Coronary artery (tissue), 2 donors: ENCODE measurements at regions not wholly inside any gene's neighbourhood (a gene's known extent, or its start where the extent isn't known, plus 50 kb on each side); places are given as distances from the start of the nearest gene placed in this dataset.
"Not testable (repeated sequence)": the region's sequence is repeated elsewhere in the genome, so short reads cannot be mapped to it uniquely, and the experiment has no call there.

Experiments used
- DNase-seq: peaks from one replicate; pipeline ENCODE4 v3.0.0-alpha.2; 2017; ENCODE audit warnings: low spot score
- H3K27ac ChIP-seq, 2 donors: fragments of 200-600 bp; sonication (generic); one replicate each; pipeline ENCODE4 v1.5.1; 2016 to 2019
- H3K4me3 ChIP-seq: fragments of 200-600 bp; sonication (generic); 2 replicates; pipeline ENCODE4 v1.5.1; 2016; ENCODE audit warnings: mild to moderate bottlenecking, moderate library complexity
- CTCF ChIP-seq: fragments of 200-600 bp; sonication (generic); IDR thresholded peaks from one replicate; pipeline ENCODE4 v1.5.1; 2019; ENCODE audit warnings: antibody characterized with exemption

GRCh38 chr5:126139773-126140172 is 283.4 kb upstream of the GRAMD2B start:
- no peak overlapping the region for H3K4me3 ChIP-seq
- no peak for DNase-seq
- no peak for TF ChIP-seq CTCF
- no peak overlapping the region for H3K27ac ChIP-seq

GRCh38 chr5:126143622-126144021 is 279.6 kb upstream of the GRAMD2B start:
- no peak for TF ChIP-seq CTCF
- no peak overlapping the region for H3K27ac ChIP-seq
- no peak for DNase-seq

GRCh38 chr5:126150319-126150718 is 272.9 kb upstream of the GRAMD2B start:
- DNase-seq, H3K27ac ChIP-seq, H3K4me3 ChIP-seq: not testable (repeated sequence)

More at GRCh38 chr5:126143622-126144021, 279.6 kb upstream of the GRAMD2B start:
- H3K4me3 ChIP-seq: no peak overlapping the region

- H3K4me3 ChIP-seq, DNase-seq, H3K27ac ChIP-seq: not testable (repeated sequence)
Measured at GRCh38 chr5:126155298-126155697, 267.9 kb upstream of the GRAMD2B start.

- DNase-seq: no peak
- no peak overlapping the region for H3K27ac ChIP-seq
- TF ChIP-seq CTCF: no peak
- H3K4me3 ChIP-seq: no peak overlapping the region
Measured at GRCh38 chr5:126166368-126166767, 256.8 kb upstream of the GRAMD2B start.

- no peak overlapping the region for H3K4me3 ChIP-seq
- H3K27ac ChIP-seq: no peak overlapping the region
- DNase-seq: no peak
- TF ChIP-seq CTCF: no peak
Measured at GRCh38 chr5:126168785-126169184, 254.4 kb upstream of the GRAMD2B start.

GRCh38 chr5:126171916-126172315 is 251.3 kb upstream of the GRAMD2B start:
- H3K4me3 ChIP-seq: no peak overlapping the region
- no peak for TF ChIP-seq CTCF
- H3K27ac ChIP-seq: no peak overlapping the region
- DNase-seq: no peak

- Histone ChIP-seq H3K27ac (no peak overlapping the region), H3K4me3 (no peak overlapping the region)
- DNase-seq: no peak
- no peak for TF ChIP-seq CTCF
Measured at GRCh38 chr5:126172812-126173211, 250.4 kb upstream of the GRAMD2B start.
